ENCODE measurements at regions not wholly inside any gene's neighbourhood (a gene's known extent, or its start where the extent isn't known, plus 50 kb on each side); places are given as distances from the start of the nearest gene placed in this dataset.

DNA sequence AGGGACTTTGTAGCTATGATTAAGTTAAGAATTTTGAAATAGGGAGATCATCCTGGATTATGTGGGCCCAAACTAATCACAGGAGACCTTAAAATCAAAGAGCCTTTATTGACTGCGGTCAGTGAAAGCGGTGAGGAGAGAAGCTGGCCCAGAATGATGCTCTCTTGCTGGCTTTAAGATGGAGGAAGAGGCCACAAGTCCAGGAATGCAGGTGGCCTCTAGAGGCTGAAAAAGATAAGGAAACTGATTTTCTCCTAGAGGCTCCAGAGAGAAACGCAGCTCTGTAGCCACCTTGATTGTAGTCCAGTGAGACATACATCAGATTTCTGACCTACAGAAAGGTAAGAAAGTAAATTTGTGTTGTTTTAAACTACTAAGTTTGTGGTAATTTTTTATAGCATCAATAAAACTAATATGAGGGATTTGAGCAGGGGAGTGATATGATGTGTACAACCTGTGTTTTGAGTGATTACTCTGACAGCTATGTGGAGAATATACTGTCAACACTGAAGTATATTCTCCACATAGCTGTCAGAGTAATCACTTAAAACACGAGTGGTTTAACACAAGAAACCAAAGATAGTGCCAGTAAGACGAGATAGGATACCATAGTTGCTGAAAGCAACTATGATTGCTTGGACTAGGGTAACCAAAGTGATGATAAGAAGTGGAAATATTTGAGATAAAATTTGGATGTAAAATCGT is 364.4 kb upstream of the CHST9 start:
- H3K4me3 ChIP-seq (ENCODE audit: low read depth, low read length): no peak overlapping the region
- TF ChIP-seq, protein P1, sequence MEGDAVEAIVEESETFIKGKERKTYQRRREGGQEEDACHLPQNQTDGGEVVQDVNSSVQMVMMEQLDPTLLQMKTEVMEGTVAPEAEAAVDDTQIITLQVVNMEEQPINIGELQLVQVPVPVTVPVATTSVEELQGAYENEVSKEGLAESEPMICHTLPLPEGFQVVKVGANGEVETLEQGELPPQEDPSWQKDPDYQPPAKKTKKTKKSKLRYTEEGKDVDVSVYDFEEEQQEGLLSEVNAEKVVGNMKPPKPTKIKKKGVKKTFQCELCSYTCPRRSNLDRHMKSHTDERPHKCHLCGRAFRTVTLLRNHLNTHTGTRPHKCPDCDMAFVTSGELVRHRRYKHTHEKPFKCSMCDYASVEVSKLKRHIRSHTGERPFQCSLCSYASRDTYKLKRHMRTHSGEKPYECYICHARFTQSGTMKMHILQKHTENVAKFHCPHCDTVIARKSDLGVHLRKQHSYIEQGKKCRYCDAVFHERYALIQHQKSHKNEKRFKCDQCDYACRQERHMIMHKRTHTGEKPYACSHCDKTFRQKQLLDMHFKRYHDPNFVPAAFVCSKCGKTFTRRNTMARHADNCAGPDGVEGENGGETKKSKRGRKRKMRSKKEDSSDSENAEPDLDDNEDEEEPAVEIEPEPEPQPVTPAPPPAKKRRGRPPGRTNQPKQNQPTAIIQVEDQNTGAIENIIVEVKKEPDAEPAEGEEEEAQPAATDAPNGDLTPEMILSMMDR (conservative IDR thresholded peaks at IDR 0.05; ENCODE audit: low read depth, low read length): no peak
- no peak for DNase-seq (ENCODE audit: low read depth)

DNA sequence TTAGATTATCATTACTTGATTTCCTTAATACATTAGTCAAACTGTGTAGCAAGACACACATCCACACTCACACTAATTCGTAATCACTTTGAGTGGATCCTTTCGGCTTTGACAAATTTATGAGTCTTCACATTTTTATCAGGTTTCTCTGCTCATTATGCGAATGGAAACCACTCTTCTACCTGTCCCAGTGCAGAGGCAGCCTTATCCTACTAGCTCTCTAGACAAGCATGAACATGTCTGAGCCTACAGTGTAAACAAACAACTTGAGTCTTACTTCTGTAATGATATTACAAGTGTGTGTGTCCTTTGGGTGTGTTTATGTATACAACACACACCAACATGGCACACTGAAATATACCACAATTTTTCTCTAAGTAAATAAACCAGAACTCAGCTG is 361.9 kb upstream of the CHST9 start:
- DNase-seq (ENCODE audit: low read depth): no peak
- no peak overlapping the region for H3K4me3 ChIP-seq (ENCODE audit: low read depth, low read length)
- TF ChIP-seq, protein P1 (conservative IDR thresholded peaks at IDR 0.05; ENCODE audit: low read depth, low read length): no peak

DNA sequence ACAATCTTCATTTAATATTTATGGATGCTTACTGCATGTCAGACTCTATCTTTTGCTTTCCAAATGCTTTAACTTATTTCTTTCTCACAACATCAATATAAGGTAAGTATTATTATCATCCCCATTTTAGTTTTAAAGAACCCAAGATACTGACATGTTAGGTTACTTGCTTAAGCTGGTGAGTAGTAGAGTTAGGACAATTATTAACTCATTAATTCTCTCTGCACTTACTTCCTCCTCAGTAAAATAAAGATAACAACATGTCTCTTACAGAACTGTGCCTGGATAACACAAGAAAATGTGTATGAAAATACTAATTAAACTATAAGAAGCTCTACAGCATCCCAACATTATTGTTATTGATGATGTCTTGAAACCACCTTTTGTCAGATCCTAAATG is 359.1 kb upstream of the CHST9 start:
- DNase-seq (ENCODE audit: low read depth): peak; percentile 20
- no peak overlapping the region for H3K4me3 ChIP-seq (ENCODE audit: low read depth, low read length)
- TF ChIP-seq, protein P1 (conservative IDR thresholded peaks at IDR 0.05; ENCODE audit: low read depth, low read length): no peak

DNA sequence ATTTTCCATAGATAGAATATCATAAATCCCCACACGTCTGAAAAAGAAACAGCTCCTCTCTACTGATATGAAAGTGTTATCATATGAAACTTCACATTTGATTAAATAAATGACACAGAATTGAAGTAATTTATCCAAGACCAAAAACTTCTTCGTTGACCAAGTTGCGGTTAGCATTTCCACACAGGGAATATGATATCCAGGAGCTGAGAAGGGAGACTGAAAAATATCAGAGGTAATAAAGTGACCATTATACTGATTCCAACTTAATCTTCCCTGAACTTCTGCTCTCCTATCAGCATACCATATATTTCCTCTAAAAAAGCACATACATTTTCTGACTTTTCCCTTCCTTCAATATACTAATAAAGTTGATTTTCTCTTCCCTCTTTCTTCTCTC is 356.2 kb upstream of the CHST9 start:
- no peak overlapping the region for H3K4me3 ChIP-seq (ENCODE audit: low read depth, low read length)
- TF ChIP-seq, protein P1 (conservative IDR thresholded peaks at IDR 0.05; ENCODE audit: low read depth, low read length): no peak
- DNase-seq (ENCODE audit: low read depth): no peak

DNA sequence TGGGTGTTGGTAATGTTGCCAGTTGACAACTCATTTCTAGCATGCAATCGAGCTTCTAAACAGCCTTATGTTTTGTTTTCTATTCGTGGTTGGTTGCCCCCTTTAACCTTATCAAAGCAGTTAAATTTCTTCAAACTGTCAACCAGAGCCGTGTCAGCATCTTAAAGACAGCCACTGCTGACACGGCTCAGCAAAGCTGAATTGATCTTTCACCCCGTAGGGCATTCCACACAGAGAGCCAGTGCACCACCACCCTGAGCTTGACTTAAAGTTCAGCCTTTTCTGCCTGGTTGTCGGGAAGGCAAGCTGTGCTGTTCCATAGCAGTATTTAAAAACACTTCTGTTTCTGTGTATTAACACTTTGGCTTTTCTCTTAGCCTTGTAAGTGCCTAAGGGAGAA is 355.0 kb upstream of the CHST9 start:
- no peak overlapping the region for H3K4me3 ChIP-seq (ENCODE audit: low read depth, low read length)
- peak; percentile 36 for DNase-seq (ENCODE audit: low read depth)
- TF ChIP-seq, protein P1 (conservative IDR thresholded peaks at IDR 0.05; ENCODE audit: low read depth, low read length): no peak

DNA sequence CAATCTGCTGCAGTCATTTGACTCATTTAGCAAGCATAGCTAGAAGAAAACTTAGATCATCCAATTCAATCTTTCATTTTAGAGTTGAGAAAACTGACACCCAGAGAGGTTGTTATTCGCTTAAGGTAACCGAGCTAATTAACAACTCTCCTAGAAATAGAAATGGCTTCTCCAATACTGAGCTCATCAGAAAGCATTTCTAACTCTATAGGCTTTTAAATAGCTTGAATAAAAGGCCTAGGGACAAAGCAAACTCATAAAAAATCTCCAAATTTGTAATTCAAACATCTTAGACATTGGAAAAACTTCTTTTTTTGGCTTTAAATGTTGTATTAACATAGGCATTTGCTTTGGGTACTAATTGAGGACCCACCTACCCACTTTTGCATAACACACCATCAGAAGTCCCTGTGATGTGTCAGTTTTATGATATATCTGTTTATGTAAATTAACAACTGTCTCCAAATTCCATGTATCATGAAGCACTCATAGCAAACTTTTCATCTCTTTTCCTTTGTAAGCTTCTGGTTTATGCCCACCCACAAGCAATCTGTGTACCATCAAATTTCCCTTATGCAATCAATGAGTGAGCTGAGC is 343.9 kb upstream of the CHST9 start:
- TF ChIP-seq, protein P1 (conservative IDR thresholded peaks at IDR 0.05; ENCODE audit: low read depth, low read length): no peak
- H3K4me3 ChIP-seq (ENCODE audit: low read depth, low read length): no peak overlapping the region
- no peak for DNase-seq (ENCODE audit: low read depth)

DNA sequence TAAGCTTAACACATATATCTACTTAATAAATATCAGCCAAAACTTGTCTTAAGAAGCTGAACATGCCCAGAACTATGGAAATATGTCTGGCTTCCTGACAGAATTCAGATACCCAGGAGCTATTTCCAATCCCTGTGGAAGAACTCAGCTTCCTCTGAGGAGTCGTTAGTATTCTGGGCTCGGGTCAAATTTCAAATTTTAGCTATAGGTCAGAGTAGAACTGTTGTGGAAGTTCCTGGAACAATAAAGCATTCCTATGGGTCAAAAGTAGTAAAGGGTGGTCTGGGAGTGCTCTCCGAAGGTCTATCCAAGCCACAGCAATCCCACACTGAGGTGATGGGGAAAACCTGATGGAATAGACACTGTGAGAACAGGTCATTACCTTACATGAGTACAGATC is 342.7 kb upstream of the CHST9 start:
- DNase-seq (ENCODE audit: low read depth): no peak
- TF ChIP-seq, protein P1 (conservative IDR thresholded peaks at IDR 0.05; ENCODE audit: low read depth, low read length): no peak
- no peak overlapping the region for H3K4me3 ChIP-seq (ENCODE audit: low read depth, low read length)

Measured in epithelial cell of proximal tubule (primary cell).